Ascending aorta (tissue), 2 donors: ENCODE measurements at regions not wholly inside any gene's neighbourhood (a gene's known extent, or its start where the extent isn't known, plus 50 kb on each side); places are given as distances from the start of the nearest gene placed in this dataset.
"Not testable (repeated sequence)": the region's sequence is repeated elsewhere in the genome, so short reads cannot be mapped to it uniquely, and the experiment has no call there.

Experiments
- DNase-seq, 2 donors: peaks; one replicate each; pipeline ENCODE4 v3.0.0-alpha.2; 2019; ENCODE audit warnings: low spot score in 2 of 2
- H3K27ac ChIP-seq, 2 donors: fragments of 200-600 bp; sonication (generic); one replicate each; pipeline ENCODE4 v1.5.1; 2016 to 2017; ENCODE audit warnings: mild to moderate bottlenecking in 1 of 2
- H3K27me3 ChIP-seq: fragments of 200-600 bp; sonication (generic); one replicate; pipeline ENCODE4 v1.5.1; 2017
- H3K36me3 ChIP-seq, 2 donors: fragments of 200-600 bp; sonication (generic); one replicate each; pipeline ENCODE4 v1.5.1; 2016
- H3K4me1 ChIP-seq, 2 donors: fragments of 200-600 bp; sonication (generic); one replicate each; pipeline ENCODE4 v1.5.1; 2016 to 2017; ENCODE audit warnings: mild to moderate bottlenecking in 1 of 2
- H3K4me3 ChIP-seq, 2 donors: fragments of 200-600 bp; sonication (generic); one replicate each; pipeline ENCODE4 v1.5.1; 2016 to 2017; ENCODE audit warnings: mild to moderate bottlenecking in 1 of 2
- H3K9me3 ChIP-seq, 2 donors: fragments of 200-600 bp; sonication (generic); one replicate each; pipeline ENCODE4 v1.5.1; 2016
- intact Hi-C: fragments of 100-400 bp; cut with DNase I; formaldehyde crosslinking; loops from one replicate; pipeline ENCODE4 v1.15.1; 2023
- TF ChIP-seq, protein P1 (sequence below), 3 experiments: fragments of 200-600 bp in 2 of 3; fragments of 450-650 bp in 1 of 3; sonication (generic) in 2 of 3; IDR thresholded peaks; one replicate each; pipeline ENCODE4 v1.5.1; 2016 to 2019; ENCODE audit warnings: antibody characterized with exemption in 3 of 3, mild to moderate bottlenecking in 1 of 3, moderate library complexity in 1 of 3

DNA sequence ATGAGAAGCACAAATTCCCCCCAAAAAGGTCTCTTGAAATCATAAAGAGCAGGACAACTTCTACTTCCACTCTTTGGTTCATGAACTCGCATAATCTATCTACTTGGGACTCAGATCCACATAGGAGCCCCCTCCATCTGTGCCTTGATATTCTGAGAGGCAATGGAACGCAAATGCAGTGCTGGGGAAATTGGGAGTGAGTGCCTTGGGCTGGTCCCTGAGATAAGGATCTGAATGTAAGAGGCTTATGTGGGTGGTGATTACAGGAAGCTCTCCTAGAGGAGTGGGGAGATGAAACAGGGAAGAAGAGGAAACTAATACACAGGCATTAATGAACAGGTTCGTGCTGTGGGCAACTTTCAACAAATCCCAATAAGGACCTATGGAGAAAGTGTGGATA lies 285.6 kb downstream of the RASEF start:
- TF ChIP-seq, protein P1, sequence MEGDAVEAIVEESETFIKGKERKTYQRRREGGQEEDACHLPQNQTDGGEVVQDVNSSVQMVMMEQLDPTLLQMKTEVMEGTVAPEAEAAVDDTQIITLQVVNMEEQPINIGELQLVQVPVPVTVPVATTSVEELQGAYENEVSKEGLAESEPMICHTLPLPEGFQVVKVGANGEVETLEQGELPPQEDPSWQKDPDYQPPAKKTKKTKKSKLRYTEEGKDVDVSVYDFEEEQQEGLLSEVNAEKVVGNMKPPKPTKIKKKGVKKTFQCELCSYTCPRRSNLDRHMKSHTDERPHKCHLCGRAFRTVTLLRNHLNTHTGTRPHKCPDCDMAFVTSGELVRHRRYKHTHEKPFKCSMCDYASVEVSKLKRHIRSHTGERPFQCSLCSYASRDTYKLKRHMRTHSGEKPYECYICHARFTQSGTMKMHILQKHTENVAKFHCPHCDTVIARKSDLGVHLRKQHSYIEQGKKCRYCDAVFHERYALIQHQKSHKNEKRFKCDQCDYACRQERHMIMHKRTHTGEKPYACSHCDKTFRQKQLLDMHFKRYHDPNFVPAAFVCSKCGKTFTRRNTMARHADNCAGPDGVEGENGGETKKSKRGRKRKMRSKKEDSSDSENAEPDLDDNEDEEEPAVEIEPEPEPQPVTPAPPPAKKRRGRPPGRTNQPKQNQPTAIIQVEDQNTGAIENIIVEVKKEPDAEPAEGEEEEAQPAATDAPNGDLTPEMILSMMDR (IDR thresholded peaks at IDR 0.05), result no peak
- no peaks in the 10 kb centered on the region for H3K36me3 ChIP-seq
- intact Hi-C loops, result no loop called here

DNA sequence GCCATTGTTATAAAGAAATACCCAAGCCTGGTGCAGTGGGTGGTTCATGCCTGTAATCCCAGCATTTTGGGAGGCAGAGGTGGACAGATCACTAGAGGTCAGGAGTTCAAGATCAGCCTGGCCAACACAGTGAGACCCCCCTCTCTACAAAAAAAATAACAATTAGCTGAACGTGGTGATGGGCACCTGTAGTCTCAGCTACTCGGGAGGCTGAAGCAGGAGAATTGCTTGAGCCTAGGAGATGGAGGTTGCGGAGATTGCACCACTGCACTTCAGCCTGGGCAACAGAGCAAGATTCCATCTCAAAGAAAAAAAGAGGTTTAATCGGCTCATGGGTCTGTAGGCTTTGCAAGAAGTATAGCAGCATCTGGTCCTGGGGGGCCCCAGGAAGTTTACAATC lies 284.0 kb downstream of the RASEF start:
- intact Hi-C loops, H3K4me3 ChIP-seq: not testable (repeated sequence)

More for the DNA sequence above, 285.6 kb downstream of the RASEF start:
- Histone ChIP-seq H3K27ac (no peak overlapping the region), H3K27me3 (no peaks in the 10 kb centered on the region), H3K4me1 (no peaks in the 10 kb centered on the region), H3K4me3 (no peak overlapping the region), H3K9me3 (no peaks in the 10 kb centered on the region)
- DNase-seq, result no peak

DNA sequence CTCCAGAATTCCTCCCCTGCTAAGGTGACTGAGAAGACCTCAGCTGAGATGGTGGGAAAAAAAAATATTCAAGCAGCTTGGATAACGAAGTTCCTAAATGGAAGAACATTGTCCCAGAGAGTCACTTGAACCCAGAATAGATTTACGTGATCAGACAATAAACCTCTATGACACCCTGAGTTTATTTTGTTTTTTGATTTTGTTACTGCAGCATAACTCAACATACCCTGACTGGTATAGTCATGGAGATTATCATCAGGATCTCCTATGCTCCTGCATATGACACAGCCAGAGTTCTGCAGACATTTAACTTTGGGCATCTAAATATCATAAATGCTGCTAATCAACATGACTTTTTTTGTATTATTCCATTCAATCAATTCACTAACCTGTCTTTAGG lies 282.9 kb downstream of the RASEF start:
- intact Hi-C loops, result no loop called here
- DNase-seq, result no peak
- Histone ChIP-seq H3K4me3 (no peak overlapping the region), H3K9me3 (no peaks in the 10 kb centered on the region), H3K36me3 (no peaks in the 10 kb centered on the region), H3K27ac (no peak overlapping the region), H3K4me1 (no peaks in the 10 kb centered on the region), H3K27me3 (no peaks in the 10 kb centered on the region)
- TF ChIP-seq, protein P1 (IDR thresholded peaks at IDR 0.05), result no peak

More for the DNA sequence above, 284.0 kb downstream of the RASEF start:
- not testable (repeated sequence) for H3K9me3 ChIP-seq, H3K4me1 ChIP-seq, DNase-seq, H3K27ac ChIP-seq, H3K27me3 ChIP-seq, H3K36me3 ChIP-seq

DNA sequence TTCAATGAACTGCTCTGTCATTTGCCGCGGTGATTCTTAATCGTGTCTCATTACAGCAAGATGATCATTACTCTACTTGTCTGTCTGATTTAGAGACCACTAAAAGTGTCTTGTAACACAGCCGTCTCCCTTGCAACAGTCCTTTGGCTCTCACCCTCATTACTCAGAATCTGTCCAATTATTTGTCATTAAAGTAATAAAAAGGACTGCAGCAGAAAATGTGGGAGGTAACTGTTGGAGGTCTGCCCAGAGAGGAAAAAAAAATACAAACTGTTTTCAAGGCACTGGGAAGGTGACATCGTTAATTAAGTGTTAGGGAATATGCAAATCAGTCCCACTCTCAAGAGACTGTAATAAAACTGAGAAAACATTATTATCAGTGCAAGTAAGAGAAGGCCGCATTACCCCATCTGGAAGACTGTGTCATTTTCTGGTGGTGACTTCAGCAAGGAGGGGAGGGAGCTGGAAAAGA lies 281.0 kb downstream of the RASEF start:
- H3K27me3 ChIP-seq, result no peaks in the 10 kb centered on the region
- H3K4me1 ChIP-seq, result no peaks in the 10 kb centered on the region
- intact Hi-C loops, result no loop called here
- TF ChIP-seq, protein P1 (IDR thresholded peaks at IDR 0.05), result no peak
- no peaks in the 10 kb centered on the region for H3K36me3 ChIP-seq
- H3K9me3 ChIP-seq, result no peaks in the 10 kb centered on the region
- H3K4me3 ChIP-seq, result no peak overlapping the region
- H3K27ac ChIP-seq, result no peak overlapping the region
- DNase-seq, result no peak

DNA sequence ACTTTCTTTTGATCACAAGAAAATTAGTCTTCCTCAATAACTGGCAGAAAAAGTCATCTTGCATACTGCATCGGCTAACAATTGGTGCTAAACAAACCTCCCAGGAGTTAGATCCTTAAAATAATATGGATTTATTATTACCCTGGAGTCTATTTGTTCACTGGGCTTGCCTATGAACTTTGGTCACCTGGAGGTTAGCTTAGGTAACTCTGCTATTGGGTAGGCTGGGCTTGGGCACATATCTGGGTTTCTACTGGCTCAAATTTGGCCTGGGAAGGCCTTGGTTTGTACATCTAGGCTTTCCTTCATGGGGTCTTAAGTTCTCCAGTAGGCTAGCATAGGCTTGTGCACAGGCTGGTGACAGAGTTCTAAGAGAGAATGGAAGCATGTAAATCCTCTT lies 279.9 kb downstream of the RASEF start:
- Histone ChIP-seq H3K4me1 (no peaks in the 10 kb centered on the region), H3K4me3 (no peak overlapping the region), H3K9me3 (no peaks in the 10 kb centered on the region), H3K27ac (no peak overlapping the region), H3K36me3 (no peaks in the 10 kb centered on the region), H3K27me3 (no peaks in the 10 kb centered on the region)
- intact Hi-C loops, result no loop called here
- TF ChIP-seq, protein P1 (IDR thresholded peaks at IDR 0.05), result no peak
- no peak for DNase-seq

DNA sequence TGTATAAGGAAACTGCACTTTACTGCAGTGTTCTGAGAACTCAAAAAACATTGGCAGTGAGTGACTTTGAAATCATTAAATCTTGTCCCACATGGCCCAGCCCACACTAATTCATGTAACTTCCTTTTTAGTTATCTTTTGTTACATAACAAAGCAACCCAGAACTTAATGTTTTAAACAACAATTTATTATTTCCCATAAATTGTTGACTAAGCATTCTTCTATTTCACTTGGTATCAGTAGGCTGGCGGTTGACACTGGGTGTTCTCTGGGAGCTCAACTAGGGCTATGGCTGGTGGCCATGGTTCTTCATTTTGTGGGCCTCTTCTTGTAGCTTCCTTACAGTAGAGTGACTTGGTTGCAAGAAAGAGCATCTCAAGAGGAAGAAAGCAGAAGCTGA lies 278.4 kb downstream of the RASEF start:
- no peak for DNase-seq
- Histone ChIP-seq H3K4me1 (no peaks in the 10 kb centered on the region), H3K27me3 (no peaks in the 10 kb centered on the region), H3K36me3 (no peaks in the 10 kb centered on the region), H3K9me3 (no peaks in the 10 kb centered on the region), H3K27ac (no peak overlapping the region), H3K4me3 (no peak overlapping the region)
- TF ChIP-seq, protein P1 (IDR thresholded peaks at IDR 0.05), result no peak
- intact Hi-C loops, result no loop called here
